MCF 10A (cell line): ENCODE measurements at regions not wholly inside any gene's neighbourhood (a gene's known extent, or its start where the extent isn't known, plus 50 kb on each side); places are given as distances from the start of the nearest gene placed in this dataset.

Experiments
- BruUV-seq: library from RNA; stranded (reverse); fragments of 400-500 nt; replicated peaks from 2 replicates; lab custom pipeline; 2021; lab: Mats Ljungman, UMichigan
- CTCF ChIA-PET: fragments of 300-600 bp; sonication (Branson Sonifier 250); formaldehyde crosslinking; extraction: SDS; loops from one replicate; lab custom pipeline; 2021; ENCODE audit warnings: antibody characterized with exemption, inconsistent platforms; lab: Yijun Ruan, JAX
- POLR2A ChIA-PET: fragments of 300-600, 350-650 bp; sonication (Branson Sonifier 250); formaldehyde crosslinking; extraction: SDS; loops from one replicate; lab custom pipeline; 2020; ENCODE audit warnings: antibody characterized with exemption, inconsistent platforms; lab: Yijun Ruan, JAX
- DNase-seq: peaks from one replicate; pipeline ENCODE4 v3.0.0-alpha.2; 2018; ENCODE audit not compliant: unreplicated experiment
- H3K27ac Mint-ChIP-seq: one replicate; pipeline ENCODE4 v1.8.0; 2022; ENCODE audit warnings: mild to moderate bottlenecking, low read depth, mixed read lengths; ENCODE audit not compliant: unreplicated experiment
- H3K27me3 Mint-ChIP-seq: one replicate; pipeline ENCODE4 v1.8.0; 2022; ENCODE audit warnings: mixed read lengths; ENCODE audit not compliant: insufficient read depth, unreplicated experiment
- H3K36me3 Mint-ChIP-seq: one replicate; pipeline ENCODE4 v1.8.0; 2022; ENCODE audit warnings: mild to moderate bottlenecking, moderate library complexity, mixed read lengths; ENCODE audit not compliant: insufficient read depth, unreplicated experiment
- H3K4me1 Mint-ChIP-seq: one replicate; pipeline ENCODE4 v1.8.0; 2022; ENCODE audit warnings: mixed read lengths; ENCODE audit not compliant: insufficient read depth, unreplicated experiment
- H3K4me3 Mint-ChIP-seq: one replicate; pipeline ENCODE4 v1.8.0; 2022; ENCODE audit warnings: mild to moderate bottlenecking, moderate library complexity, mixed read lengths; ENCODE audit not compliant: unreplicated experiment
- H3K9me3 Mint-ChIP-seq: one replicate; pipeline ENCODE4 v1.8.0; 2022; ENCODE audit warnings: mixed read lengths; ENCODE audit not compliant: unreplicated experiment
- CTCF ChIP-seq: fragments of 200-600 bp; IDR thresholded peaks from one replicate; pipeline ENCODE4 v1.8.0; 2022; ENCODE audit warnings: antibody characterized with exemption, mild to moderate bottlenecking; ENCODE audit not compliant: unreplicated experiment
- intact Hi-C: fragments of 100-400 bp; cut with micrococcal nuclease; formaldehyde crosslinking; loops from 2 replicates; pipeline ENCODE4 v1.14.1; 2022

GRCh38 chr5:154544646-154545045 lies 66.6 kb upstream of the HAND1 start:
- Mint-ChIP-seq H3K36me3 (no peaks in the 10 kb centered on the region), H3K4me1 (peaks cover 15% of the 10 kb centered on the region), H3K27ac (no peak overlapping the region), H3K27me3 (peaks cover 83% of the 10 kb centered on the region), H3K9me3 (no peaks in the 10 kb centered on the region), H3K4me3 (no peak overlapping the region)
- no peak for DNase-seq
- intact Hi-C loops: no loop called here
- ChIA-PET CTCF (interaction anchor here (0.6 to 3.3 kb wide), 5 partner anchors 24 to 372 kb away, joined by 3 to 36 read pairs (median 3); no protein-coding TSS in a partner anchor), POLR2A (interaction anchor here (1.5 kb wide), 1 partner anchor 8 kb away, joined by 3 read pairs; no protein-coding TSS in a partner anchor)
- no TSS peak for BruUV-seq
- no peak for TF ChIP-seq CTCF

- Mint-ChIP-seq H3K27ac (no peak overlapping the region), H3K4me3 (no peak overlapping the region), H3K4me1 (peaks cover 15% of the 10 kb centered on the region), H3K27me3 (peaks cover 73% of the 10 kb centered on the region), H3K9me3 (no peaks in the 10 kb centered on the region), H3K36me3 (no peaks in the 10 kb centered on the region)
- intact Hi-C loops: no loop called here
- DNase-seq: peak; percentile 58
- CTCF ChIA-PET: interaction anchor here (0.6 to 3.3 kb wide), 7 partner anchors 9 to 86 kb away, joined by 3 to 36 read pairs (median 3); no protein-coding TSS in a partner anchor
- no peak for TF ChIP-seq CTCF
- BruUV-seq: no TSS peak
- POLR2A ChIA-PET: interaction anchor here (0.5 to 1.5 kb wide), 2 partner anchors 9 to 278 kb away, joined by 3 read pairs; no protein-coding TSS in a partner anchor
Measured at GRCh38 chr5:154543380-154543779, 65.4 kb upstream of the HAND1 start.

GRCh38 chr5:154542581-154542980 lies 64.6 kb upstream of the HAND1 start:
- ChIA-PET POLR2A (interaction anchor here (0.7 kb wide), 1 partner anchor 19 kb away, joined by 3 read pairs; no protein-coding TSS in a partner anchor), CTCF (interaction anchor here (0.5 to 3.3 kb wide), 3 partner anchors 9 to 74 kb away, joined by 3 to 36 read pairs (median 3); no protein-coding TSS in a partner anchor)
- H3K9me3 Mint-ChIP-seq: no peaks in the 10 kb centered on the region
- H3K27ac Mint-ChIP-seq: no peak overlapping the region
- no peak for DNase-seq
- no peak overlapping the region for H3K4me3 Mint-ChIP-seq
- peaks cover 73% of the 10 kb centered on the region for H3K27me3 Mint-ChIP-seq
- TF ChIP-seq CTCF: no peak
- intact Hi-C loops: no loop called here
- BruUV-seq: no TSS peak
- H3K36me3 Mint-ChIP-seq: no peaks in the 10 kb centered on the region
- peaks cover 15% of the 10 kb centered on the region for H3K4me1 Mint-ChIP-seq

GRCh38 chr5:154542000-154542399 lies 64.0 kb upstream of the HAND1 start:
- H3K27me3 Mint-ChIP-seq: peaks cover 73% of the 10 kb centered on the region
- intact Hi-C loops: no loop called here
- DNase-seq: no peak
- CTCF ChIA-PET: interaction anchor here (0.6 to 3.3 kb wide), 2 partner anchors 21 to 75 kb away, joined by 3 to 36 read pairs; no protein-coding TSS in a partner anchor
- no peaks in the 10 kb centered on the region for H3K9me3 Mint-ChIP-seq
- no TSS peak for BruUV-seq
- TF ChIP-seq CTCF: no peak
- H3K4me3 Mint-ChIP-seq: no peak overlapping the region
- no peak overlapping the region for H3K27ac Mint-ChIP-seq
- H3K36me3 Mint-ChIP-seq: no peaks in the 10 kb centered on the region
- POLR2A ChIA-PET: interaction anchor here (0.7 kb wide), 1 partner anchor 18 kb away, joined by 3 read pairs; no protein-coding TSS in a partner anchor
- peaks cover 15% of the 10 kb centered on the region for H3K4me1 Mint-ChIP-seq
